Ovary (tissue), 3 donors: ENCODE measurements at regions not wholly inside any gene's neighbourhood (a gene's known extent, or its start where the extent isn't known, plus 50 kb on each side); places are given as distances from the start of the nearest gene placed in this dataset.

Experiments
- CTCF ChIP-seq, 3 donors: fragments of 450-650 bp in 2 of 3; fragments of 200-600 bp in 1 of 3; IDR thresholded peaks; one replicate each; pipeline versions ENCODE4 v1.5.1 to v1.8.0; 2016 to 2022; ENCODE audit warnings: antibody characterized with exemption in 3 of 3, mild to moderate bottlenecking in 1 of 3
- EP300 ChIP-seq: sonication (generic); formaldehyde crosslinking; IDR thresholded peaks from one replicate; pipeline ENCODE4 v1.6.1; 2017; ENCODE audit warnings: antibody characterized with exemption
- POLR2A ChIP-seq: fragments of 450-650 bp; IDR thresholded peaks from one replicate; pipeline ENCODE4 v1.6.1; 2017; ENCODE audit warnings: antibody characterized with exemption, mild to moderate bottlenecking, moderate library complexity
- donor health status: DM: no; HTN: no; CAD: no.

DNA sequence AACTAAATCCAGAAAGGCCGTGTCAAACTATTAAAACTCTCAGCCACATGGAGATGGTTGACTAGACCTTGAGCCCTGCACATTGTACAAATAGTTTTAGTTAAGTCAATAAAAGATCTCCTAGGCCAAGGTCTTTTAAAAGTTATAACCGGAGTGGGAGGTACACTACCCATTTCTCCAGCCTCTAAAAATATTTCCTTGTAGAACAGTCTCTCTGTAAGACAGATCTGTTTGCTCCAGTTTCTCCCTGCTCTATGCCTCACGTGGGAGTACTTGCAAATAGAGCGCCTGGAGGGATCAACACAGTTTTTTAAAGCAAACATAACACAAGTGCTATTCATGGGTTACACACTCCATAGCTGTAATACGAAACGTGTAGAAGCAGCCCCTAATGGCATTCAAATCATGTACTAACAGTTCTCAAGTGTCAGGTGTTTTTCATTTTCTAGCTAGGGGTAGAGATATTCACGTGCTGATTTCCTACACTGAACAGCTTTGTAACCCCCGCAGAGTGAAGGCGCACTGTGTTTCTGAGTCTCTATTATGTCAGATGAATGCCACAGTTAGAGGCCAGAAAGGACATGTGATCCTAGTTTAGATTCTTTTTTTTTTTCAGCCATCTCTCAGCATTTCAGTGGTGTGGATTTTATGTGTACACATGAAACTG, 703.4 kb upstream of the GRAMD2B start:
- TF ChIP-seq CTCF (IDR thresholded peaks at IDR 0.05) = no peak
- TF ChIP-seq POLR2A = no peak
- TF ChIP-seq EP300 = no peak
